ENCODE measurements at regions not wholly inside any gene's neighbourhood (a gene's known extent, or its start where the extent isn't known, plus 50 kb on each side); places are given as distances from the start of the nearest gene placed in this dataset.
"Not testable (repeated sequence)": the region's sequence is repeated elsewhere in the genome, so short reads cannot be mapped to it uniquely, and the experiment has no call there.

DNA sequence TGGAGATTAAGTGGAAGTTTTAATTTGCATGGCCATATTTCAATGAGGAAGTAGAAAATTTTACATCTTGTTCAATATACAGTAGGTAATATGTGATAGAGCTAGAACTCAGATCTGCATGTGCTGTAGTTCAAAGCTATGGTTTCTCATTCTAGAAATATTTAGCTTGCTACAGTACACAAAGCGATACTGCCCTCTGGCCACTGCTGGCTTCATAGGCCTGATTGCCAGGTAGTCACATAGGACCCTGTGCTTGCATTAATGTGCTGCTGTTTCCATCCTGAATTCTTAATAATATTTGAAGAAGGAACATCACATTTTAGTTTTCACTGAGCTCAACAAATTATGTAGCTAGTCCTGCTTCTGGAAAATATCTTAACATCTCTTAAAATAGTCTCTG, 87.0 kb downstream of the PLSCR2 start:
- no peak for DNase-seq (ENCODE audit: low read depth in 3 of 3, low spot score in 2 of 3)

GRCh38 chr3:146380046-146380445, 89.3 kb downstream of the PLSCR2 start:
- no peak for DNase-seq (ENCODE audit: low read depth in 3 of 3, low spot score in 2 of 3)

DNA sequence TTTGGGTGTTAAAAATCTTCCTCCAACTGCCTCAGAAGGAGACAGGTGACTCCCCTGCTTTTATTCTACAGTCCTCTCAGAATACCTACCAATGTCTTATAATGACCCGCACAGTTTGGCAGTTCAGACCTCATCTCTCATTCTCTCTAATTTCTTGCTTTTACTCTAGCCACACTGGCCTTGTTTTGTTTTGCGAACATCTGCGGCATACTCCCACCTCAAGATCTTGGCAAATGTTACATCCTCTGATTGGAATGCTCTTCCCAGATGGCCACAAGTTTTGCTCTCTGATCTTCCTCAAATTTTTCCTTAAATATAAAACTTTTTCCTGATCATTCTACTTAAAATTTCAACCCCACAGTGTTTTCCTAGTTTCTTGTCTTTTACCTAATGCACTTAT, 94.1 kb downstream of the PLSCR2 start:
- DNase-seq (ENCODE audit: low read depth in 3 of 3, low spot score in 2 of 3): no peak

GRCh38 chr3:146374146-146374545, 95.2 kb downstream of the PLSCR2 start:
- DNase-seq (ENCODE audit: low read depth in 3 of 3, low spot score in 2 of 3): no peak

- no peak for DNase-seq (ENCODE audit: low read depth in 3 of 3, low spot score in 2 of 3)
Measured at GRCh38 chr3:146371902-146372301, 97.5 kb downstream of the PLSCR2 start.

DNA sequence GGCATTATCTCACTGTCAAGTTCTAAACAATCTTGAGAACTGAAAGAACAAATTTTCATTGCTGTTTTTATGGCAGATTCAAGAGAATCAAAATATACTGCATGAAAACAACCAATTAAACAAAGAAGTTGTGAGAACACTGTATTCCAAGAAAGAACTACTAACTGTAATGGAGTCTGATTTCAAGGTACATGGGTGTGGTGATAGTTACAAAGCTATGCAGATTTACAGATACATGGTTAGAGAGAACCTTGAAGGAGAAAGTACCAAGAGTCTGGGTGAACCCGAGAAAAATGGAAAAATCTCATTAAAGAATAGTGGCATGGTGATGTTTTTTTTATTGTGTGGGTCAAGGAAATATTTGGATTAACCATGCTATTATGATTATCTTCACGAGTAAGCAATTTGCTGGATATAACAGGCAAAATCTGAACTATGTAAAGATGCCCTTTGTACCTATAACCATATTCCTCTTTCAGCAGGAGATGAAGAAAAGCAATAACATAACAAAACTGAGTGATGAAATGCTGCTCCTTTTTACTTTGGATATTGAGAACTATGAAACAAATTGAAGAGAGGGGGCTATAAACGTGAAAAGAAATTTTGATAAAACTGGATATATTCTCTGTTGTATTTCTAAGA, 100.4 kb downstream of the PLSCR2 start:
- no peak for DNase-seq (ENCODE audit: low read depth in 3 of 3, low spot score in 2 of 3)

- DNase-seq (ENCODE audit: low read depth in 3 of 3, low spot score in 2 of 3): no peak
Measured at GRCh38 chr3:146359841-146360240, 108.9 kb upstream of the PLSCR4 start.

GRCh38 chr3:146354421-146354820, 103.5 kb upstream of the PLSCR4 start:
- DNase-seq (ENCODE audit: low read depth in 3 of 3, low spot score in 2 of 3): not testable (repeated sequence)

GRCh38 chr3:146350852-146351251, 99.9 kb upstream of the PLSCR4 start:
- DNase-seq (ENCODE audit: low read depth in 3 of 3, low spot score in 2 of 3): no peak

GRCh38 chr3:146345900-146346299, 95.0 kb upstream of the PLSCR4 start:
- DNase-seq (ENCODE audit: low read depth in 3 of 3, low spot score in 2 of 3): no peak

DNA sequence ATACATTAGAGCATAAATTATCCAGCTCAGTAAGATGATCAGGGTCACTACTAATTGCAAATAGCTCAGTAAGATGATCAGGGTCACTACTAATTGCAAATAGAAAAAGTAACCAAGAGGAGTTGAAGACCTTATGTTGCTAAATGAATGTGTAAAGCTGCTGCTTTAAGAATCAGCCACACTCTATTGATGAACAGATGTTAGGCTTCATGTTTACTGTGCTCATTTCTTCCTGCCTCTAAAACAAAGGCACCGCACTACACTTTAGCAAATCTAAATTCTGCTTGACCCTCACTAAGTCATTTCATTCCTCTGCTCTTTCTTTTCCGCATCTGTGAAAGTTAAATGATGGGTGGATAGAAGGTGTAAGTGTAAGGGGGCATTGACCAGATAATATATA, 92.6 kb upstream of the PLSCR4 start:
- peak in 1 of 3 donors; percentile 36 for DNase-seq (ENCODE audit: low read depth in 3 of 3, low spot score in 2 of 3)

GRCh38 chr3:146342989-146343388, 92.1 kb upstream of the PLSCR4 start:
- no peak for DNase-seq (ENCODE audit: low read depth in 3 of 3, low spot score in 2 of 3)

DNA sequence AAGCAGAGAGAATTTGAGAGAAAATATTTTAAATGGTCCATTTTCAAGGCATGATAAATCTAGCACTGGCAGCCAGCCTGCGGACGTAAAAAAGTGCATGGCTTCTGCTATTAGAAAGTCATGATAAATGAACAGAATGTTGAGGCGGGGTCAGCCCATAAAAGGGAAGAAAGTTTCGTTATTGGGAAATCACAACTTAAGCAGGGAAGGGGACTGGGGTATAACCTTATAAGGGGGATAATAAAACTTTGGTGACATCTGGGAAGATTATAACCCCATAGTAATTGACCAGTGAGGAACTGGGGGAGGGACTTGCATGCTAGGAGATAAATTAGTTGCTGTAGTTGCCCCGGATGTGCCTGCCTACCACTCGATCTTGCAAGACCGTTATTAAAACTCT, 88.4 kb upstream of the PLSCR4 start:
- no peak for DNase-seq (ENCODE audit: low read depth in 3 of 3, low spot score in 2 of 3)

DNA sequence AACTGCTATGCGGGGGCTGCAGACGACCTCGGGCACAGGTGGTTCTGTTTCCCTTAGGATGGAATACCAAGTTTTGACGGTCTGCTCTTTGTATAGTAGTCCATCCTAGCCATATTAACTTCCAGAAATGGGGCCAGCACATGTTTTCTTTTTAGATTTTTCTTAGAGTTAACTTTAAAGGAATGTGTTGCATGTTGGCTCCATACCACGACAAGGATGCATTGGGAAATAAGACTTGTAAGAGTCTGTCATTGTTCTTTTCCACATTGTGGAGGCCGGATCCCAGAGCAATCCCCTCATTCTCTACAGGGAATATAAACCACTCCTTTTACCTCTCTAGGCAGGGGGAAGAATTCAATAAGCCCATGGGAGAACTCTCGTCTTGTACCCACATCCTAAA, 87.1 kb upstream of the PLSCR4 start:
- DNase-seq (ENCODE audit: low read depth in 3 of 3, low spot score in 2 of 3): no peak

GRCh38 chr3:146335386-146335785, 84.5 kb upstream of the PLSCR4 start:
- no peak for DNase-seq (ENCODE audit: low read depth in 3 of 3, low spot score in 2 of 3)

- DNase-seq (ENCODE audit: low read depth in 3 of 3, low spot score in 2 of 3): no peak
Measured at GRCh38 chr3:146334151-146334550, 83.2 kb upstream of the PLSCR4 start.

GRCh38 chr3:146331967-146332366, 81.1 kb upstream of the PLSCR4 start:
- no peak for DNase-seq (ENCODE audit: low read depth in 3 of 3, low spot score in 2 of 3)

DNA sequence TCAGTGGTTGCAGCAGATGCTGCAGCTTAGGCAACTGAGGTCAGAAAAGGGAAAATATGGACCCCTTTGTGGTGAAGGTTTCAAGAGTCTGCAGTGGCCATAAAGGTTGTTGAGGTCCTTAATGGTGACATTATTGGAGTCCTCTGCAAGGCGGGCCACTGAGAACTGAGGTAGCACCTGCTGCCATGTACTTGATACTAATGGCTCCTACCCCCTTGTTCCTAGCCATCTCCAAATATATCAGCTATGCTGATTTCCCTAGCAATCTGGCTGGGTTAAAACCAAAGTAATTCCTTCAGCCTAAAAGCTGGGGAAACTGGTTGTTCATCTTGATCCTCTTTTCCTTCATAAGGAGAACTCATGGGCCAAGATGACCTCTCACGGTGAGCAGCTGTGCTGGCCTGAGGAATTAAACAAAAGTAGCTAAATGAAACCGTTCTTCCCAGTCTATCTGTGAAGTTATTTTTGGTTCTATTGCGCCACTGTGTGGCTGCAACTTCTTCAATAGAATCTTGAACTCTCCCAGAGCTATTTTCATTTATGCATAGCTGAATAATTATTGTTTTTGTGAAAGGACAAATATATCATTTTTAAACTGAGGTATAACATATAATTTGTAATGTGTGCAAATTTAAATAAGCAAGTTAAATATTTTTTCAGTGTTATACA, 76.1 kb upstream of the PLSCR4 start:
- no peak for DNase-seq (ENCODE audit: low read depth in 3 of 3, low spot score in 2 of 3)

GRCh38 chr3:146325170-146325569, 74.3 kb upstream of the PLSCR4 start:
- no peak for DNase-seq (ENCODE audit: low read depth in 3 of 3, low spot score in 2 of 3)

- no peak for DNase-seq (ENCODE audit: low read depth in 3 of 3, low spot score in 2 of 3)
Measured at GRCh38 chr3:146322216-146322817, 71.4 kb upstream of the PLSCR4 start.

DNA sequence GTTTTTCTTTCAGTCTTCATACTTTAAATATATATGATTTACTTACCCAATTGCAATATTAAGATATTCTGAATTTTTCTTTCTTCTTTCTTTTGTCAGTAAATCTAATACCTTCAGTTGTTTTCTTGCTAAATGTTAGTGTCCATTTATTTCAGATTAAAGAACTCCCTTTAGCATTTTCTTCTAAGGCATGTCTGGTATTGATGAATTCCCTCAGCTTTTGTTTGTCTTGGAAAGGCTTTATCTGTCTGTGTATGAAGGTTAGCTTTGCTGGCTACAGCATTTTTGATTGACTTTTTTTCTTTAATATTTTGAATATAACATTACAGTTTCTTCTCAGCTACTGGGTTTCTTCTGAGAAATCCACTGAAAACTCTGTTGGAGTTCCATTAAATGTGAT, 64.0 kb upstream of the PLSCR4 start:
- DNase-seq (ENCODE audit: low read depth in 3 of 3, low spot score in 2 of 3): no peak

- no peak for DNase-seq (ENCODE audit: low read depth in 3 of 3, low spot score in 2 of 3)
Measured at GRCh38 chr3:146313746-146314111, 62.8 kb upstream of the PLSCR4 start.
